ENCODE measurements at regions not wholly inside any gene's neighbourhood (a gene's known extent, or its start where the extent isn't known, plus 50 kb on each side); places are given as distances from the start of the nearest gene placed in this dataset.

- TF ChIP-seq DPF2 (IDR thresholded peaks at IDR 0.05) (no peak), RCOR1 (IDR thresholded peaks at IDR 0.05; ENCODE audit: borderline replicate concordance in 1 of 2, low read depth in 2 of 2, low read length in 2 of 2) (no peak), SIN3B (IDR thresholded peaks at IDR 0.05; ENCODE audit: low read depth) (no peak), JUNB (CRISPR knock-in tag; conservative IDR thresholded peaks at IDR 0.05) (no peak), MYBL2 (IDR thresholded peaks at IDR 0.05; ENCODE audit: low read depth) (no peak), MYBL2 (CRISPR knock-in tag; IDR thresholded peaks at IDR 0.05; ENCODE audit: borderline replicate concordance) (no peak), TAF1 (IDR thresholded peaks at IDR 0.05; ENCODE audit: control insufficient read depth, extremely low read depth, insufficient read depth, low read length, severe bottlenecking) (no peak)
These were observed 522.2 kb downstream of the CSNK1G3 start for GRCh38 chr5:124034083-124034700.

Measured in K562 (cell line).